ENCODE measurements at regions not wholly inside any gene's neighbourhood (a gene's known extent, or its start where the extent isn't known, plus 50 kb on each side); places are given as distances from the start of the nearest gene placed in this dataset.

DNA sequence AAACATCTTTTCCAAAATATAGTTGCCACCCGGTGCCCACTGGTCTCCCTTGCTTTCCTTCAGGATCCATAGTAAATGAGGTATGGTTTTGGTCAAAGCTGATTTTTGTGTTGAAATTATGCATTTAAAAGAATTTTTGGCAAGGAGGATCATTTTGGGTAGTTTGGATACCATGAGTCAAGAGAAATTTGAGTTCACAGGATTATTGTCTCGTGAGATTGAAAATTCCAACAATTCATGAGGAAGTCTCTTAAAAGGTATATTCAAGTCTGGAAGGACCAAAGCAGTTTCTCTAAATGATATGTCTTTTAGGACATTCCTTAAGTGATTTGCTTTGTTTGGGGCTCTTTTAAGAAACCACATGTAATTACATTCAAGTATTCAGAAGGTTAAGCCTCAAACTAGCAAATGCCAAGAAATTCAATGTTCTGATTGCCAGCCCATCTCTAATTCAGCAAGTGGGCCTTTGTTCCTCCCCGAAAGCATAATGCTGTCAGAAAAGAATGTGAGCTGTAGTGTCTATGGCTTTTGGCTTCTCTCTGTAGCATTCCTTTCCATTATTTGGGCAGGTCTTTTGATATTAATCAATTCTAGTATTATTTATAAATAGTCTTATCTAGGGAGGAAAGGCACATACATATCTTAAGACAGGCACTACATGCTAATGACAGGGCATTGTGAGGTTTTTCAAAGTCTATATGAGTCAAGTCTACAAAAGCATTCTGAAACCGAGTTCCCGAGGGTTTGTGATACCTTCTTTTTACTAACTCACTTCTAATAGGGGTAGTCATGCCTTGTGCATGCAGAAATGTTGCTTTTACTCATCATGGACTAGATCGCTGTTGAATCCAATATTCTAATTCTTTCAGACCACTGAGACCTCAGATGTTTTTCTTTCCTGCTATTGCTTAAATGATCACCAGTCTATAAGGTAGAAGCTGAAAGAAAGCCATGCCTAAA is 453.9 kb downstream of the ENC1 start:
- no peaks in the 10 kb centered on the region for H3K4me1 ChIP-seq
- DNase-seq, result no peak
- no peak overlapping the region for H3K27ac ChIP-seq
- no peak overlapping the region for H3K4me3 ChIP-seq
- intact Hi-C loops (cut with DNase I; ENCODE audit: low total_unique reads), result no loop called here
- H3K27me3 ChIP-seq, result no peaks in the 10 kb centered on the region
- no peaks in the 10 kb centered on the region for H3K36me3 ChIP-seq
- no peaks in the 10 kb centered on the region for H3K9me3 ChIP-seq
- TF ChIP-seq, protein P1, sequence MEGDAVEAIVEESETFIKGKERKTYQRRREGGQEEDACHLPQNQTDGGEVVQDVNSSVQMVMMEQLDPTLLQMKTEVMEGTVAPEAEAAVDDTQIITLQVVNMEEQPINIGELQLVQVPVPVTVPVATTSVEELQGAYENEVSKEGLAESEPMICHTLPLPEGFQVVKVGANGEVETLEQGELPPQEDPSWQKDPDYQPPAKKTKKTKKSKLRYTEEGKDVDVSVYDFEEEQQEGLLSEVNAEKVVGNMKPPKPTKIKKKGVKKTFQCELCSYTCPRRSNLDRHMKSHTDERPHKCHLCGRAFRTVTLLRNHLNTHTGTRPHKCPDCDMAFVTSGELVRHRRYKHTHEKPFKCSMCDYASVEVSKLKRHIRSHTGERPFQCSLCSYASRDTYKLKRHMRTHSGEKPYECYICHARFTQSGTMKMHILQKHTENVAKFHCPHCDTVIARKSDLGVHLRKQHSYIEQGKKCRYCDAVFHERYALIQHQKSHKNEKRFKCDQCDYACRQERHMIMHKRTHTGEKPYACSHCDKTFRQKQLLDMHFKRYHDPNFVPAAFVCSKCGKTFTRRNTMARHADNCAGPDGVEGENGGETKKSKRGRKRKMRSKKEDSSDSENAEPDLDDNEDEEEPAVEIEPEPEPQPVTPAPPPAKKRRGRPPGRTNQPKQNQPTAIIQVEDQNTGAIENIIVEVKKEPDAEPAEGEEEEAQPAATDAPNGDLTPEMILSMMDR (IDR thresholded peaks at IDR 0.05), result no peak
- no peak for TF ChIP-seq POLR2A (IDR thresholded peaks at IDR 0.05)

DNA sequence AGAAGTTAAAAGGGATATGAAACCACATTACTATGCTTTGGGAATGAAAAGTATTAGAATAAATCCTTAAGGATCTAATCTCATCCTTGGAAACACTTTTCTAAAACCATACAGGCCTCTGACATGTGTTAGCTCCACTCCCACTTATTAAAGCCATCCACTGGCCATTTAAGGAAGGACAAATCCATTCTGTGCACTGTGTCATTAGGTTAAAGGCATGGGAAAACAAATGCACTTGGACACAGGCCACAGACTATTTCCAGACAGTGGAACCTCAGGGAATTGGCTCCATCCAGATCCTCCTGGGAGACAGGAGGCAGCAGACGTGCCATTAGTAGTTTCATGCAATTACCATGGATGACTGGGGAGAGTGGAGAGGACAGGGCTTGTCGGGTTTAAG is 454.9 kb downstream of the ENC1 start:
- TF ChIP-seq, protein P1 (IDR thresholded peaks at IDR 0.05), result no peak
- TF ChIP-seq POLR2A (IDR thresholded peaks at IDR 0.05), result no peak
- Histone ChIP-seq H3K27me3 (no peaks in the 10 kb centered on the region), H3K27ac (peak overlapping the region in 1 of 2 donors; percentile 33), H3K36me3 (no peaks in the 10 kb centered on the region), H3K9me3 (no peaks in the 10 kb centered on the region), H3K4me3 (no peak overlapping the region), H3K4me1 (no peaks in the 10 kb centered on the region)
- intact Hi-C loops (cut with DNase I; ENCODE audit: low total_unique reads), result no loop called here
- DNase-seq, result no peak

DNA sequence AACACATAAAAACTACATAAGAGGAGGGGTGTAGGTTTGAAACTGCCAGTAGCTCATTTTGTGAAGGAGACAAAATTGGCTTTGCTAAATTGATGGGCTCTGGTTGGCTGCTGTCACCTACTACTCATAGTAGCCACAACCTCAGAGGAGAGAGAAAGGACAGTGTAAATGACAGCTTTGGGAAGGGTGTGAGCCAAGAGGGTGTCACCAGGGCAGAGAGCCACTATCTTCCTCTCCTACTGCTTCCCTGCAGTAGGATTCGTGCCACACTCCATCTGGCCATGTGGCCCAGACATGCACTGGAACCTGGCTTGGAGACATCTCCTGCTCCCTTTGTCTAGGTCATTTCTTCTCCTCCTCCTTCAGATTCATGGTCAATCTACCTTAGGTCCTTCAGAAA is 455.9 kb downstream of the ENC1 start:
- Histone ChIP-seq H3K9me3 (no peaks in the 10 kb centered on the region), H3K27me3 (no peaks in the 10 kb centered on the region), H3K4me3 (no peak overlapping the region), H3K4me1 (no peaks in the 10 kb centered on the region), H3K36me3 (no peaks in the 10 kb centered on the region), H3K27ac (no peak overlapping the region)
- intact Hi-C loops (cut with DNase I; ENCODE audit: low total_unique reads), result no loop called here
- no peak for DNase-seq
- TF ChIP-seq, protein P1 (IDR thresholded peaks at IDR 0.05), result no peak
- no peak for TF ChIP-seq POLR2A (IDR thresholded peaks at IDR 0.05)

DNA sequence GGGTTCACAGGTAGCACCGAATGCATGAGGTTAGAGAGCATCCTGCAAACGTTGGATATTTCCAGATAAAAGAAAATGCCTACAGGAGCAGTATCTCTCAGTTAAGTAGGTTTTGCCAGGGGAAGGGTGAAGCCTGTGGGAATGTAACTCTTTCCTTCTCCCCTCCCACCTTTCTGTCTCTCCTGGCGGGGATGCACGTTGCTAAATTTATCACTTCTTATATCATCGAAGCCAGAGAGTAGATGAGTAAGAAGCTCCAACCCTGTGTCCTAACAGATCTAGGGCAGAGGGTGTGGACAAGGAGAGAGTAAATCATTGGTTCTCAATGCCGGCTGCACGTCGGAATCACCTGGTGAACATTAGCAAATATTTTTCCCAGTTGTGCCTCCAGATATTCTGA is 457.5 kb downstream of the ENC1 start:
- no peak for TF ChIP-seq POLR2A (IDR thresholded peaks at IDR 0.05)
- TF ChIP-seq, protein P1 (IDR thresholded peaks at IDR 0.05), result no peak
- DNase-seq, result no peak
- intact Hi-C loops (cut with DNase I; ENCODE audit: low total_unique reads), result no loop called here
- no peaks in the 10 kb centered on the region for H3K4me1 ChIP-seq
- H3K27ac ChIP-seq, result no peak overlapping the region
- no peaks in the 10 kb centered on the region for H3K9me3 ChIP-seq
- no peaks in the 10 kb centered on the region for H3K36me3 ChIP-seq
- H3K27me3 ChIP-seq, result no peaks in the 10 kb centered on the region
- H3K4me3 ChIP-seq, result no peak overlapping the region

DNA sequence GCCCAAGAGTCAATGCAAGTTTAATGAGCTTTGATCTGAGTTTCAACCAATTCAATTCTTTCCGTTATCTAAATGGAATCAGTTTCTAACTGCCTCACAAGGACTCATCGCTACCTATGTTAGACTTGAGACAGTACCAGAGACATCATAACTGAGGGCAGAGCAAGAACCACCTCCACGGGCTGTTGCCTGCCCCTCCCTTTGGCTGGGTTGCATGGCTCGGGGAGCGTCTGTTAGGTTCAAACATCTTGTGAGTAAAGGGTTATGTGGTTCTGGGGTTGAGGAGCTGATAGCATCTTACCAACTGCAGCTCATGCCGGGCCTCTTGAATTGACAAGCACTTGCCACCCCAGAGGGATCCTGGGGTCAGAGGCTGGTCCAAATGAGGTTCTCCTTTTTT is 457.9 kb downstream of the ENC1 start:
- DNase-seq, result no peak
- H3K4me1 ChIP-seq, result no peaks in the 10 kb centered on the region
- H3K27me3 ChIP-seq, result no peaks in the 10 kb centered on the region
- intact Hi-C loops (cut with DNase I; ENCODE audit: low total_unique reads), result no loop called here
- TF ChIP-seq, protein P1 (IDR thresholded peaks at IDR 0.05), result no peak
- no peak for TF ChIP-seq POLR2A (IDR thresholded peaks at IDR 0.05)
- H3K4me3 ChIP-seq, result no peak overlapping the region
- H3K36me3 ChIP-seq, result no peaks in the 10 kb centered on the region
- no peak overlapping the region for H3K27ac ChIP-seq
- H3K9me3 ChIP-seq, result no peaks in the 10 kb centered on the region

Data from uterus (tissue), 3 donors.